H1 (cell line): ENCODE measurements at regions not wholly inside any gene's neighbourhood (a gene's known extent, or its start where the extent isn't known, plus 50 kb on each side); places are given as distances from the start of the nearest gene placed in this dataset.

Source experiments
- ASH2L ChIP-seq: fragments of 200-600, 300-600 bp; sonication (generic); IDR thresholded peaks from one replicate; pipeline ENCODE4 v1.7.1; 2017; ENCODE audit warnings: low read length
- EGR1 ChIP-seq: IDR thresholded peaks from 2 replicates; pipeline ENCODE4 v1.6.1; 2011; ENCODE audit warnings: low read depth, low read length, borderline replicate concordance
- RNF2 ChIP-seq: fragments of 200-900, 300-1000 bp; sonication (generic); IDR thresholded peaks from 2 replicates; pipeline ENCODE4 v1.7.1; 2016; ENCODE audit warnings: borderline replicate concordance, low read depth, mild to moderate bottlenecking, antibody characterized with exemption, low read length; ENCODE audit not compliant: poor library complexity, severe bottlenecking; ENCODE audit errors: missing control alignments
- SIN3A ChIP-seq, 2 experiments: IDR thresholded peaks in 1 of 2; conservative IDR thresholded peaks in 1 of 2; 2 replicates each; pipeline ENCODE4 v1.6.1; 2011 to 2012; ENCODE audit warnings: low read length in 2 of 2, improper control_type of control experiment in 1 of 2, low read depth in 1 of 2, mild to moderate bottlenecking in 1 of 2
- TF ChIP-seq, protein P1 (sequence below): fragments of 300-600 bp; sonication (generic); IDR thresholded peaks from 2 replicates; pipeline ENCODE4 v1.7.1; 2012; ENCODE audit warnings: low read length, moderate library complexity, mild to moderate bottlenecking, inconsistent platforms; ENCODE audit not compliant: insufficient replicate concordance

DNA sequence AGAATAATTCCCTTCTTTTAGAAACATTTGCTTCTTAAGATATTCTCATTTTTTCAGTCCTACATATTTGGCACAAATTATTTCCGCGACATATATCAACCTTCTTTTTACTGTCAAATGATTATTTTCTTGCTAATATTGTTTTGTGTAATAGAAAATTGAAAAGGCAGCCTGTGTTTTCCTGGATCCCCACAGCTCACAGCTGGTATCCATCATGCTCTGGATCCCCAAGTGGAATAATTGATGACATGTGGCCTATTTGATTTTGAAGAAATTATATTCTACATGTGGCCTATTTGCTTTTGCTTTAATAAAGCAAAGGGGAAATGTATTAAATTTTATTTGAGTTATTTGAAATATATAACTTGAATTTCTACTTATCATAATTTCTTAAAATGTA is 199.4 kb upstream of the LUZP2 start (continued):
- TF ChIP-seq, protein P1, sequence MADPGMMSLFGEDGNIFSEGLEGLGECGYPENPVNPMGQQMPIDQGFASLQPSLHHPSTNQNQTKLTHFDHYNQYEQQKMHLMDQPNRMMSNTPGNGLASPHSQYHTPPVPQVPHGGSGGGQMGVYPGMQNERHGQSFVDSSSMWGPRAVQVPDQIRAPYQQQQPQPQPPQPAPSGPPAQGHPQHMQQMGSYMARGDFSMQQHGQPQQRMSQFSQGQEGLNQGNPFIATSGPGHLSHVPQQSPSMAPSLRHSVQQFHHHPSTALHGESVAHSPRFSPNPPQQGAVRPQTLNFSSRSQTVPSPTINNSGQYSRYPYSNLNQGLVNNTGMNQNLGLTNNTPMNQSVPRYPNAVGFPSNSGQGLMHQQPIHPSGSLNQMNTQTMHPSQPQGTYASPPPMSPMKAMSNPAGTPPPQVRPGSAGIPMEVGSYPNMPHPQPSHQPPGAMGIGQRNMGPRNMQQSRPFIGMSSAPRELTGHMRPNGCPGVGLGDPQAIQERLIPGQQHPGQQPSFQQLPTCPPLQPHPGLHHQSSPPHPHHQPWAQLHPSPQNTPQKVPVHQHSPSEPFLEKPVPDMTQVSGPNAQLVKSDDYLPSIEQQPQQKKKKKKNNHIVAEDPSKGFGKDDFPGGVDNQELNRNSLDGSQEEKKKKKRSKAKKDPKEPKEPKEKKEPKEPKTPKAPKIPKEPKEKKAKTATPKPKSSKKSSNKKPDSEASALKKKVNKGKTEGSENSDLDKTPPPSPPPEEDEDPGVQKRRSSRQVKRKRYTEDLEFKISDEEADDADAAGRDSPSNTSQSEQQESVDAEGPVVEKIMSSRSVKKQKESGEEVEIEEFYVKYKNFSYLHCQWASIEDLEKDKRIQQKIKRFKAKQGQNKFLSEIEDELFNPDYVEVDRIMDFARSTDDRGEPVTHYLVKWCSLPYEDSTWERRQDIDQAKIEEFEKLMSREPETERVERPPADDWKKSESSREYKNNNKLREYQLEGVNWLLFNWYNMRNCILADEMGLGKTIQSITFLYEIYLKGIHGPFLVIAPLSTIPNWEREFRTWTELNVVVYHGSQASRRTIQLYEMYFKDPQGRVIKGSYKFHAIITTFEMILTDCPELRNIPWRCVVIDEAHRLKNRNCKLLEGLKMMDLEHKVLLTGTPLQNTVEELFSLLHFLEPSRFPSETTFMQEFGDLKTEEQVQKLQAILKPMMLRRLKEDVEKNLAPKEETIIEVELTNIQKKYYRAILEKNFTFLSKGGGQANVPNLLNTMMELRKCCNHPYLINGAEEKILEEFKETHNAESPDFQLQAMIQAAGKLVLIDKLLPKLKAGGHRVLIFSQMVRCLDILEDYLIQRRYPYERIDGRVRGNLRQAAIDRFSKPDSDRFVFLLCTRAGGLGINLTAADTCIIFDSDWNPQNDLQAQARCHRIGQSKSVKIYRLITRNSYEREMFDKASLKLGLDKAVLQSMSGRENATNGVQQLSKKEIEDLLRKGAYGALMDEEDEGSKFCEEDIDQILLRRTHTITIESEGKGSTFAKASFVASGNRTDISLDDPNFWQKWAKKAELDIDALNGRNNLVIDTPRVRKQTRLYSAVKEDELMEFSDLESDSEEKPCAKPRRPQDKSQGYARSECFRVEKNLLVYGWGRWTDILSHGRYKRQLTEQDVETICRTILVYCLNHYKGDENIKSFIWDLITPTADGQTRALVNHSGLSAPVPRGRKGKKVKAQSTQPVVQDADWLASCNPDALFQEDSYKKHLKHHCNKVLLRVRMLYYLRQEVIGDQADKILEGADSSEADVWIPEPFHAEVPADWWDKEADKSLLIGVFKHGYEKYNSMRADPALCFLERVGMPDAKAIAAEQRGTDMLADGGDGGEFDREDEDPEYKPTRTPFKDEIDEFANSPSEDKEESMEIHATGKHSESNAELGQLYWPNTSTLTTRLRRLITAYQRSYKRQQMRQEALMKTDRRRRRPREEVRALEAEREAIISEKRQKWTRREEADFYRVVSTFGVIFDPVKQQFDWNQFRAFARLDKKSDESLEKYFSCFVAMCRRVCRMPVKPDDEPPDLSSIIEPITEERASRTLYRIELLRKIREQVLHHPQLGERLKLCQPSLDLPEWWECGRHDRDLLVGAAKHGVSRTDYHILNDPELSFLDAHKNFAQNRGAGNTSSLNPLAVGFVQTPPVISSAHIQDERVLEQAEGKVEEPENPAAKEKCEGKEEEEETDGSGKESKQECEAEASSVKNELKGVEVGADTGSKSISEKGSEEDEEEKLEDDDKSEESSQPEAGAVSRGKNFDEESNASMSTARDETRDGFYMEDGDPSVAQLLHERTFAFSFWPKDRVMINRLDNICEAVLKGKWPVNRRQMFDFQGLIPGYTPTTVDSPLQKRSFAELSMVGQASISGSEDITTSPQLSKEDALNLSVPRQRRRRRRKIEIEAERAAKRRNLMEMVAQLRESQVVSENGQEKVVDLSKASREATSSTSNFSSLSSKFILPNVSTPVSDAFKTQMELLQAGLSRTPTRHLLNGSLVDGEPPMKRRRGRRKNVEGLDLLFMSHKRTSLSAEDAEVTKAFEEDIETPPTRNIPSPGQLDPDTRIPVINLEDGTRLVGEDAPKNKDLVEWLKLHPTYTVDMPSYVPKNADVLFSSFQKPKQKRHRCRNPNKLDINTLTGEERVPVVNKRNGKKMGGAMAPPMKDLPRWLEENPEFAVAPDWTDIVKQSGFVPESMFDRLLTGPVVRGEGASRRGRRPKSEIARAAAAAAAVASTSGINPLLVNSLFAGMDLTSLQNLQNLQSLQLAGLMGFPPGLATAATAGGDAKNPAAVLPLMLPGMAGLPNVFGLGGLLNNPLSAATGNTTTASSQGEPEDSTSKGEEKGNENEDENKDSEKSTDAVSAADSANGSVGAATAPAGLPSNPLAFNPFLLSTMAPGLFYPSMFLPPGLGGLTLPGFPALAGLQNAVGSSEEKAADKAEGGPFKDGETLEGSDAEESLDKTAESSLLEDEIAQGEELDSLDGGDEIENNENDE, result no peak
- TF ChIP-seq RNF2 (no peak), ASH2L (no peak), EGR1 (no peak), SIN3A (conservative IDR thresholded peaks at IDR 0.05 in 1 of 2, IDR thresholded peaks at IDR 0.05 in 1 of 2; ENCODE audit: low read depth in 1 of 2, low read length in 2 of 2) (no peak)
